H1 (cell line): ENCODE measurements at regions not wholly inside any gene's neighbourhood (a gene's known extent, or its start where the extent isn't known, plus 50 kb on each side); places are given as distances from the start of the nearest gene placed in this dataset.

Experiments used
- CTCF ChIA-PET: fragments of 300-600 bp; sonication (Branson Sonifier 250); formaldehyde crosslinking; loops from one replicate; lab custom pipeline; 2021; ENCODE audit not compliant: partially characterized antibody; lab: Charles Lee
- POLR2A ChIA-PET: fragments of 300-600 bp; sonication (Branson Sonifier 250); formaldehyde crosslinking; loops from one replicate; lab custom pipeline; 2021; ENCODE audit warnings: inconsistent platforms; ENCODE audit not compliant: partially characterized antibody; lab: Charles Lee
- DNase-seq, 2 experiments: peaks; one replicate each; pipeline versions ENCODE4 v3.0.0 to v3.0.0-alpha.2; 2010 to 2022; ENCODE audit warnings: low spot score in 2 of 2, low read depth in 1 of 2, mixed read lengths in 1 of 2
- FAIRE-seq: peaks from 2 replicates; lab custom pipeline; 2011; peaks lifted over from hg19 to GRCh38; lab: Jason Lieb, UNC
- H2AFZ ChIP-seq: 2 replicates; pipeline ENCODE4 v1.8.1; 2012; ENCODE audit warnings: low read length, inconsistent platforms
- H2AK5ac ChIP-seq: 2 replicates; pipeline ENCODE4 v1.6.1; 2013; ENCODE audit warnings: low read depth, low read length
- H2BK120ac ChIP-seq: replicated peaks from 2 replicates; pipeline ENCODE3; 2013; ENCODE audit warnings: low read depth, low read length, inconsistent platforms
- H2BK12ac ChIP-seq: 2 replicates; pipeline ENCODE4 v1.6.1; 2013; ENCODE audit warnings: low read depth, low read length
- H2BK15ac ChIP-seq: 2 replicates; pipeline ENCODE4 v1.6.1; 2013; ENCODE audit warnings: low read length
- H2BK20ac ChIP-seq: 2 replicates; pipeline ENCODE4 v1.6.1; 2013; ENCODE audit warnings: low read length
- H2BK5ac ChIP-seq: 2 replicates; pipeline ENCODE4 v1.6.1; 2013; ENCODE audit warnings: low read depth, low read length
- H3K14ac ChIP-seq: 2 replicates; pipeline ENCODE4 v1.6.1; 2013; ENCODE audit warnings: inconsistent platforms; ENCODE audit not compliant: insufficient read length
- H3K18ac ChIP-seq: 2 replicates; pipeline ENCODE4 v1.6.1; 2013; ENCODE audit warnings: low read length; ENCODE audit errors: extremely low read depth
- H3K23ac ChIP-seq: 2 replicates; pipeline ENCODE4 v1.6.1; 2013; ENCODE audit warnings: inconsistent platforms; ENCODE audit not compliant: insufficient read length
- H3K23me2 ChIP-seq: 2 replicates; pipeline ENCODE4 v1.6.1; 2013; ENCODE audit warnings: low read depth, low read length
- H3K27ac ChIP-seq: 2 replicates; pipeline ENCODE4 v1.6.1; 2011; ENCODE audit warnings: low read depth, low read length, inconsistent platforms
- H3K27me3 ChIP-seq, 4 experiments: replicated peaks in 1 of 4; 1 replicate in 1 of 4; 2 replicates in 3 of 4; pipeline versions ENCODE4 v1.6.1 to v1.8.1; 2011 to 2013; ENCODE audit warnings: low read length in 3 of 4, mild to moderate bottlenecking in 3 of 4, inconsistent platforms in 2 of 4, mixed read lengths in 2 of 4, moderate library complexity in 1 of 4; ENCODE audit not compliant: control insufficient read depth in 3 of 4, insufficient read depth in 3 of 4; ENCODE audit errors: extremely low read depth in 1 of 4
- H3K36me3 ChIP-seq, 4 experiments: 2 replicates each; pipeline versions ENCODE4 v1.6.1 to v1.8.1; 2011 to 2013; ENCODE audit warnings: mild to moderate bottlenecking in 4 of 4, low read length in 3 of 4, moderate library complexity in 2 of 4, control low read depth in 1 of 4, inconsistent platforms in 1 of 4; ENCODE audit not compliant: insufficient read depth in 4 of 4, control insufficient read depth in 2 of 4
- H3K4ac ChIP-seq: replicated peaks from 2 replicates; pipeline ENCODE3; 2013; ENCODE audit warnings: low read length, low read depth, mixed read lengths, inconsistent platforms; ENCODE audit not compliant: insufficient read length
- H3K4me1 ChIP-seq, 4 experiments: replicated peaks in 1 of 4; 1 replicate in 1 of 4; 2 replicates in 3 of 4; pipeline versions ENCODE4 v1.6.1 to v1.8.1; 2011 to 2013; ENCODE audit warnings: low read length in 3 of 4, inconsistent platforms in 2 of 4, mixed read lengths in 1 of 4; ENCODE audit not compliant: insufficient read depth in 4 of 4, control insufficient read depth in 3 of 4
- H3K4me2 ChIP-seq, 2 experiments: 2 replicates each; pipeline versions ENCODE4 v1.6.1 to v1.8.1; 2011 to 2013; ENCODE audit warnings: low read depth in 2 of 2, low read length in 2 of 2, control low read depth in 1 of 2, inconsistent platforms in 1 of 2, mild to moderate bottlenecking in 1 of 2; ENCODE audit not compliant: insufficient read depth in 1 of 2
- H3K4me3 ChIP-seq, 4 experiments: fragments of 200-600, 300-600 bp in 1 of 4; sonication (generic), shearing (Covaris generic), sonication (Bioruptor Twin) in 1 of 4; 2 replicates each; pipeline versions ENCODE4 v1.5.1 to v1.8.1; 2011 to 2016; ENCODE audit warnings: low read length in 4 of 4, low read depth in 3 of 4, control low read depth in 2 of 4, inconsistent platforms in 2 of 4, mild to moderate bottlenecking in 2 of 4, mixed read lengths in 1 of 4, moderate library complexity in 1 of 4; ENCODE audit not compliant: insufficient read depth in 2 of 4; ENCODE audit errors: extremely low read depth in 1 of 4
- H3K56ac ChIP-seq: replicated peaks from 2 replicates; pipeline ENCODE3; 2013; ENCODE audit warnings: low read depth, mild to moderate bottlenecking, mixed read lengths, low read length, inconsistent platforms; ENCODE audit not compliant: insufficient read length
- H3K79me1 ChIP-seq: 2 replicates; pipeline ENCODE4 v1.6.1; 2013; ENCODE audit warnings: low read depth, low read length, control low read depth
- H3K79me2 ChIP-seq, 2 experiments: 2 replicates each; pipeline versions ENCODE4 v1.6.1 to v1.8.1; 2012 to 2013; ENCODE audit warnings: low read length in 2 of 2, mild to moderate bottlenecking in 2 of 2, inconsistent platforms in 1 of 2; ENCODE audit not compliant: insufficient read depth in 2 of 2, control insufficient read depth in 1 of 2
- H3K9ac ChIP-seq, 4 experiments: replicated peaks in 1 of 4; 1 replicate in 1 of 4; 2 replicates in 3 of 4; pipeline versions ENCODE4 v1.6.1 to v1.8.1; 2011 to 2013; ENCODE audit warnings: low read depth in 3 of 4, low read length in 3 of 4, control low read depth in 2 of 4, mild to moderate bottlenecking in 2 of 4, moderate library complexity in 2 of 4, inconsistent platforms in 1 of 4; ENCODE audit errors: extremely low read depth in 1 of 4
- H3K9me3 ChIP-seq, 2 experiments: 2 replicates each; pipeline versions ENCODE4 v1.6.1 to v1.8.1; 2012 to 2013; ENCODE audit warnings: mild to moderate bottlenecking in 2 of 2, moderate library complexity in 2 of 2, control low read depth in 1 of 2, inconsistent platforms in 1 of 2, low read depth in 1 of 2, low read length in 1 of 2, mixed read lengths in 1 of 2; ENCODE audit not compliant: insufficient read depth in 2 of 2
- H4K20me1 ChIP-seq, 2 experiments: replicated peaks in 1 of 2; 2 replicates each; pipeline versions ENCODE3 to v1.8.1; 2011 to 2013; ENCODE audit warnings: inconsistent platforms in 2 of 2, low read length in 2 of 2, mild to moderate bottlenecking in 1 of 2; ENCODE audit not compliant: insufficient read depth in 2 of 2, control insufficient read depth in 1 of 2
- H4K5ac ChIP-seq: 2 replicates; pipeline ENCODE4 v1.6.1; 2013; ENCODE audit warnings: low read length, low read depth, mixed read lengths, inconsistent platforms; ENCODE audit not compliant: insufficient read length
- H4K8ac ChIP-seq: 2 replicates; pipeline ENCODE4 v1.8.0; 2013; ENCODE audit warnings: mild to moderate bottlenecking, moderate library complexity, low read length, inconsistent platforms; ENCODE audit not compliant: insufficient read depth; ENCODE audit errors: extremely low read depth
- H4K91ac ChIP-seq: replicated peaks from 2 replicates; pipeline ENCODE3; 2013; ENCODE audit warnings: low read length, mixed read lengths, inconsistent platforms; ENCODE audit not compliant: insufficient read length
- CBX5 ChIP-seq: fragments of 300-800, 300-1000 bp; sonication (generic); IDR thresholded peaks from 2 replicates; pipeline ENCODE4 v1.7.1; 2016; ENCODE audit warnings: antibody characterized with exemption, low read length, low read depth
- CEBPB ChIP-seq: IDR thresholded peaks from 2 replicates; pipeline ENCODE4 v1.6.1; 2012; ENCODE audit warnings: low read depth, low read length
- EGR1 ChIP-seq: IDR thresholded peaks from 2 replicates; pipeline ENCODE4 v1.6.1; 2011; ENCODE audit warnings: low read depth, low read length, borderline replicate concordance
- EP300 ChIP-seq, 2 experiments: IDR thresholded peaks; 1 replicate in 1 of 2; 2 replicates in 1 of 2; pipeline ENCODE4 v1.6.1; 2011 to 2012; ENCODE audit warnings: low read depth in 2 of 2, low read length in 2 of 2, mild to moderate bottlenecking in 2 of 2, borderline replicate concordance in 1 of 2, inconsistent platforms in 1 of 2, moderate library complexity in 1 of 2
- FOSL1 ChIP-seq: IDR thresholded peaks from 2 replicates; pipeline ENCODE4 v1.6.1; 2011; ENCODE audit warnings: mild to moderate bottlenecking, low read depth, low read length, moderate library complexity; ENCODE audit not compliant: insufficient read depth
- JUND ChIP-seq: IDR thresholded peaks from 2 replicates; pipeline ENCODE4 v1.6.1; 2011; ENCODE audit warnings: mild to moderate bottlenecking, improper control_type of control experiment, low read length
- KDM1A ChIP-seq: fragments of 200-600, 300-600 bp; sonication (generic); IDR thresholded peaks from 2 replicates; pipeline ENCODE4 v1.7.1; 2016; ENCODE audit warnings: mild to moderate bottlenecking, low read length, borderline replicate concordance
- SAP30 ChIP-seq: fragments of 300-600 bp; sonication (generic); IDR thresholded peaks from 2 replicates; pipeline ENCODE4 v1.7.1; 2012; ENCODE audit warnings: low read length, moderate library complexity, mild to moderate bottlenecking, inconsistent platforms; ENCODE audit not compliant: insufficient read depth, insufficient replicate concordance
- SIN3A ChIP-seq, 2 experiments: IDR thresholded peaks in 1 of 2; conservative IDR thresholded peaks in 1 of 2; 2 replicates each; pipeline ENCODE4 v1.6.1; 2011 to 2012; ENCODE audit warnings: low read length in 2 of 2, improper control_type of control experiment in 1 of 2, low read depth in 1 of 2, mild to moderate bottlenecking in 1 of 2
- SIX5 ChIP-seq: IDR thresholded peaks from 2 replicates; pipeline ENCODE4 v1.6.1; 2011; ENCODE audit warnings: mild to moderate bottlenecking, low read depth, low read length
- SRF ChIP-seq: IDR thresholded peaks from 2 replicates; pipeline ENCODE4 v1.6.1; 2011; ENCODE audit warnings: mild to moderate bottlenecking, low read depth, low read length, moderate library complexity
- TBP ChIP-seq: IDR thresholded peaks from 2 replicates; pipeline ENCODE4 v1.6.1; 2011; ENCODE audit warnings: low read depth, low read length, improper control_type of control experiment
- TCF12 ChIP-seq: IDR thresholded peaks from 2 replicates; pipeline ENCODE4 v1.6.1; 2011; ENCODE audit warnings: low read depth, mild to moderate bottlenecking, low read length
- TEAD4 ChIP-seq: IDR thresholded peaks from 2 replicates; pipeline ENCODE4 v1.6.1; 2012; ENCODE audit warnings: low read depth, low read length, inconsistent platforms, mixed read lengths
- WGBS, 2 experiments: shearing (Covaris generic) in 1 of 2; methylation state at CpG; one replicate each; pipeline versions ENCODE4 v1.1.6 to v1.1.7; 2013 to 2015; ENCODE audit warnings: low lambda C conversion rate in 2 of 2, mixed read lengths in 2 of 2, inconsistent platforms in 1 of 2, low coverage in 1 of 2, missing lambda C conversion rate in 1 of 2; ENCODE audit not compliant: insufficient replicate concordance in 2 of 2, insufficient coverage in 1 of 2, insufficient read length in 1 of 2; ENCODE audit errors: extremely low coverage in 1 of 2, missing lambda C conversion rate in 1 of 2; 5-methylcytosine and 5-hydroxymethylcytosine counted together

GRCh38 chr20:54843865-54844264, 368.5 kb downstream of the DOK5 start (continued):
- no peak for TF ChIP-seq SIX5

GRCh38 chr20:54843431-54843830, 368.0 kb downstream of the DOK5 start:
- Histone ChIP-seq H3K14ac (no peak overlapping the region), H3K27ac (no peak overlapping the region), H2BK20ac (no peak overlapping the region), H3K4ac (no peak overlapping the region), H3K9ac (no peak overlapping the region), H4K8ac (no peak overlapping the region), H3K79me1 (no peaks in the 10 kb centered on the region), H2AFZ (no peak overlapping the region), H4K5ac (no peak overlapping the region), H3K23me2 (no peaks in the 10 kb centered on the region; the same call in 1 of the 2 replicates), H2BK12ac (no peak overlapping the region), H3K36me3 (no peaks in the 10 kb centered on the region), H2BK15ac (no peak overlapping the region), H3K79me2 (no peaks in the 10 kb centered on the region), H3K4me1 (no peaks in the 10 kb centered on the region), H4K20me1 (no peaks in the 10 kb centered on the region), H3K4me2 (no peak overlapping the region), H3K56ac (no peak overlapping the region), H3K18ac (no peak overlapping the region), H2AK5ac (no peak overlapping the region), H3K27me3 (no peaks in the 10 kb centered on the region), H2BK5ac (no peak overlapping the region), H3K4me3 (no peak overlapping the region), H3K9me3 (no peaks in the 10 kb centered on the region), H3K23ac (no peak overlapping the region), H2BK120ac (no peak overlapping the region), H4K91ac (no peak overlapping the region)
- POLR2A ChIA-PET, result no interaction called here
- no peak for DNase-seq
- CTCF ChIA-PET, result no interaction called here
- no peak for FAIRE-seq
- 88% methylated on average over 1 of the region's 1 CpG; no CpG with 5 or more reads in 1 of the 2 experiments for WGBS, 2 experiments
- no peak for TF ChIP-seq FOSL1
- no peak for TF ChIP-seq SAP30
- TF ChIP-seq SIN3A (conservative IDR thresholded peaks at IDR 0.05 in 1 of 2, IDR thresholded peaks at IDR 0.05 in 1 of 2; ENCODE audit: low read depth in 1 of 2, low read length in 2 of 2), result no peak
- TF ChIP-seq TBP, result no peak
- TF ChIP-seq TEAD4, result no peak
- TF ChIP-seq CEBPB, result no peak
- no peak for TF ChIP-seq KDM1A
- no peak for TF ChIP-seq CBX5
- no peak for TF ChIP-seq JUND
- no peak for TF ChIP-seq EGR1
- no peak for TF ChIP-seq EP300 (IDR thresholded peaks at IDR 0.05; ENCODE audit: borderline replicate concordance in 1 of 2, low read depth in 2 of 2, low read length in 2 of 2)
- TF ChIP-seq TCF12, result no peak
- TF ChIP-seq SRF, result no peak
- no peak for TF ChIP-seq SIX5
